Heart right ventricle (tissue), 16 donors: ENCODE measurements at regions not wholly inside any gene's neighbourhood (a gene's known extent, or its start where the extent isn't known, plus 50 kb on each side); places are given as distances from the start of the nearest gene placed in this dataset.

Experiments used
- ATAC-seq, 8 donors: fragments of 200-7000 bp; cut with Tn5 transposase; one replicate each; pipeline ENCODE4 v1.9.1; 2020; ENCODE audit warnings: mild to moderate bottlenecking in 8 of 8, moderate library complexity in 8 of 8, moderate number of reproducible peaks in 1 of 8
- DNase-seq, 2 donors: peaks; one replicate each; pipeline ENCODE4 v3.0.0-alpha.2; 2020
- H3K27ac ChIP-seq, 10 donors: fragments of 200-600 bp; sonication (generic) in 2 of 10; one replicate each; pipeline versions ENCODE4 v1.5.0 to v1.8.0; 2020 to 2022; ENCODE audit warnings: mild to moderate bottlenecking in 3 of 10
- H3K27me3 ChIP-seq, 7 donors: fragments of 200-600 bp; one replicate each; pipeline ENCODE4 v1.8.0; 2021 to 2022; ENCODE audit warnings: mild to moderate bottlenecking in 2 of 7
- H3K36me3 ChIP-seq, 9 donors: fragments of 200-600 bp; sonication (generic) in 1 of 9; one replicate each; pipeline versions ENCODE4 v1.5.0 to v1.8.0; 2020 to 2022; ENCODE audit warnings: mild to moderate bottlenecking in 2 of 9
- H3K4me1 ChIP-seq, 9 donors: fragments of 200-600 bp; sonication (generic) in 1 of 9; one replicate each; pipeline versions ENCODE4 v1.5.0 to v1.8.0; 2020 to 2022; ENCODE audit warnings: mild to moderate bottlenecking in 4 of 9
- H3K4me3 ChIP-seq, 10 donors: fragments of 200-600 bp; sonication (generic) in 2 of 10; one replicate each; pipeline versions ENCODE4 v1.5.0 to v1.8.0; 2020 to 2022; ENCODE audit warnings: mild to moderate bottlenecking in 7 of 10, moderate library complexity in 2 of 10
- H3K9me3 ChIP-seq, 11 donors: fragments of 200-600 bp in 10 of 11; sonication (generic) in 2 of 11; one replicate each; pipeline versions ENCODE4 v1.5.0 to v1.8.0; 2013 to 2022; ENCODE audit warnings: mild to moderate bottlenecking in 2 of 11, control low read depth in 1 of 11, moderate library complexity in 1 of 11
- CTCF ChIP-seq, 9 donors: fragments of 200-600 bp; sonication (generic) in 2 of 9; IDR thresholded peaks; one replicate each; pipeline versions ENCODE4 v1.5.0 to v1.8.0; 2021 to 2022; ENCODE audit warnings: antibody characterized with exemption in 9 of 9, mild to moderate bottlenecking in 5 of 9, moderate library complexity in 1 of 9
- WGBS, 2 donors: extraction: QIAGEN DNeasy Blood & Tissue Kit; methylation state at CpG; one replicate each; pipeline ENCODE4 v1.1.7; 2013; ENCODE audit warnings: inconsistent platforms in 1 of 2; 5-methylcytosine and 5-hydroxymethylcytosine counted together
- intact Hi-C, 10 donors: fragments of 100-400 bp; cut with DNase I; formaldehyde crosslinking; loops; one replicate each; pipeline versions ENCODE4 v1.11.1 to v1.14.2; 2022
- donor health status: Arrhythmogenic right ventricular cardiomyopathy.
- donor health status: ischemic (EF 13 %, LVEDD 7.1; RV severe dilation, severe dysfunction).
- donor health status: healthy with polysubstance abuse.
- donor health status: DM: no; HTN: yes; CAD: no.
- donor health status: DM: no; HTN: no; CAD: no.
- donor health status: ischemic (EF 25% LVEDD 6.9; RV normal size, moderate dysfunction).
- donor health status: ischemic (EF 25% LVEDD 5.7; RV mildly dilated, moderate dysfunction).
- donor health status: healthy.
- donor health status: DM: yes; HTN: yes; CAD: no.
- donor health status: Ischemic cardiomyopathy.
- donor health status: ischemic (EF 35%, LVEDD 5.7; RV mildly dilated, moderate dysfunction).
- donor health status: nonischemic (EF 11% LVEDD 7.7; RV severe dilation, severe dysfunction).
- donor health status: DM: yes; HTN: yes; CAD: no.
- donor health status: PGD.
- donor health status: ischemic (EF 29% LVEDD 5.4; RV normal size, mild dysfunction).
- donor health status: nonischemic (EF 23%, LVEDD 6.1; RV moderate dilation, normal function).

DNA sequence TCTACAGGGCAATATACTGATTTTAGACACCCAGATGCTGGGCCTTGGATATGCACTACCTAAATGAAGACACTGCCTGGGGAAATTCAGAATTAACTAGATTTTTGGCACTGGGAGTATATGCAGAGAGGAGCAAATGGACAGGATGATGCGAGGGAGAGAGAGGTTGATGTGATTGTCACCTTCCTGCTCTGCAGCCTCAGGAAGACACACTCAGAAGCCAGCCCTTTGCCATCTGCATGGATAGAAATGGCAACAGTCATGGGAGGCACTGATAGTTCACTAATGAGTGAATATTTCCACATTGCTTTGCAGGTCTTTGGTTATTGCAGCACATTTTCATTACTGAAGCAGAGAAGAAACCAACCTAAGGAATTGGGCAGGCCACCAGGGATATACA, 397.2 kb upstream of the NFE2L3 start:
- H3K36me3 ChIP-seq: no peaks in the 10 kb centered on the region
- WGBS, 2 donors: 84 to 92% methylated on average over 1 of the region's 1 CpG
- intact Hi-C loops: loop anchor here in 1 of 10 donors (5.0 kb wide), 1 partner anchor 88 kb away; no protein-coding TSS in a partner anchor
- no peak for DNase-seq
- H3K4me1 ChIP-seq: peaks cover 0 to 18% (median 9%) of the 10 kb centered on the region in 9 donors
- H3K27me3 ChIP-seq: peaks cover 0 to 3% (median 0%) of the 10 kb centered on the region in 7 donors
- peak overlapping the region in 1 of 10 donors; percentile 47 for H3K27ac ChIP-seq
- no peaks in the 10 kb centered on the region for H3K9me3 ChIP-seq
- no peak for TF ChIP-seq CTCF (IDR thresholded peaks at IDR 0.05)
- no peak overlapping the region for H3K4me3 ChIP-seq
- ATAC-seq: no peak

DNA sequence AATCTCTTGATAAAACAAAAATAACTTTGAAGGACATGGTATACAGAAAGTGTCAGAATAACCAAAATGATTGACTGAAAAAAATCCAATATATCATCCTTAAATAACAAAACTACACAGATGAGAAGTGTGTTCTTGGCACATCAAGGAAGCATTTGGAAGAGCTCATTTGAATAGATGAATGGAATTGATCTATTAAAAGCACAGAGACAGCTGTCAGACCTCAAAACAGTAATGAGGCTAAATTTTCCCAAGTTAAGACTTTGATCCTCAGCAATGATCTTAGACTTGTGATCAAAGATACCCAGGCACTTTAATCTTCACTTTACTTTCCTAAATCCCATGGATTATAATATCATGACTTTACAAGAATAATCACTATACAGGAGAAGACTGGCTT, 395.4 kb upstream of the NFE2L3 start:
- Histone ChIP-seq H3K27ac (no peak overlapping the region), H3K27me3 (peaks cover 0 to 3% (median 0%) of the 10 kb centered on the region in 7 donors), H3K4me1 (peaks cover 0 to 11% (median 0%) of the 10 kb centered on the region in 9 donors), H3K9me3 (no peaks in the 10 kb centered on the region), H3K36me3 (no peaks in the 10 kb centered on the region), H3K4me3 (no peak overlapping the region)
- no peak for TF ChIP-seq CTCF (IDR thresholded peaks at IDR 0.05)
- intact Hi-C loops: no loop called here
- ATAC-seq (no peak), DNase-seq (no peak)

- H3K9me3 ChIP-seq: no peaks in the 10 kb centered on the region
- 79 to 88% methylated on average over 4 of the region's 4 CpGs for WGBS, 2 donors
- ATAC-seq: no peak
- no peak overlapping the region for H3K27ac ChIP-seq
- no peak overlapping the region for H3K4me3 ChIP-seq
- no peaks in the 10 kb centered on the region for H3K36me3 ChIP-seq
- H3K4me1 ChIP-seq: peaks cover 0 to under 1% (median 0%) of the 10 kb centered on the region in 9 donors
- no peak for TF ChIP-seq CTCF (IDR thresholded peaks at IDR 0.05)
- DNase-seq: no peak
- intact Hi-C loops: no loop called here
- H3K27me3 ChIP-seq: peaks cover 0 to 3% (median 0%) of the 10 kb centered on the region in 7 donors
Observed at GRCh38 chr7:25758559-25758958, 393.4 kb upstream of the NFE2L3 start.

DNA sequence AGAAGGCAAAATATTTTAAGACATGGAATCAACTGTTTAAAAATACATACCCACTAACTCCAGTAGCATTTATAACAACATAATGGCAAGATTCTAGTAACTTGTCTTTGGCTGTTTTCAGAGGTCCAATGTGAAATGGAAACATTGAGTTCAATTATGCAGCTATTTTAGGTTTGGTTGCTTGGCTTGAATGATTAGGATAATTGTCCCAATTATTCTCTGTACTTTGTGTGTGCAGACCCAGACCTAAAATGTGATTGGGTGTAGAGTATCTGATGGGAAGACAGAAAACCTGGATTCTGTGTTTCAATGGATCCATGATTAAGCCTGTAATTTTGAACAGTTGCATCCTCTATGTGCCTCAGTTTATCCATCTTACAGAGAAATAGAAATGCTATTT, 392.7 kb upstream of the NFE2L3 start:
- Histone ChIP-seq H3K4me3 (no peak overlapping the region), H3K27me3 (peaks cover 0 to 3% (median 0%) of the 10 kb centered on the region in 7 donors), H3K27ac (no peak overlapping the region), H3K36me3 (no peaks in the 10 kb centered on the region), H3K4me1 (no peaks in the 10 kb centered on the region), H3K9me3 (no peaks in the 10 kb centered on the region)
- ATAC-seq (no peak), DNase-seq (no peak)
- intact Hi-C loops: no loop called here
- no peak for TF ChIP-seq CTCF (IDR thresholded peaks at IDR 0.05)
